DND-41 (cell line): ENCODE measurements at regions not wholly inside any gene's neighbourhood (a gene's known extent, or its start where the extent isn't known, plus 50 kb on each side); places are given as distances from the start of the nearest gene placed in this dataset.

Experiments
- ATAC-seq: fragments of 200-7000 bp; cut with Tn5 transposase; 3 replicates; pipeline ENCODE4 v1.9.1; 2021; ENCODE audit warnings: low read depth; ENCODE audit not compliant: insufficient read depth
- DNase-seq: peaks from one replicate; pipeline ENCODE4 v3.0.0-alpha.2; 2020
- H2AFZ ChIP-seq: 2 replicates; pipeline ENCODE4 v1.6.0; 2012; ENCODE audit warnings: low read depth, low read length
- H3K27ac ChIP-seq: 2 replicates; pipeline ENCODE4 v1.5.1; 2012; ENCODE audit warnings: low read length, inconsistent platforms
- H3K27me3 ChIP-seq: fragments of 200-600 bp; sonication (generic); 2 replicates; pipeline ENCODE4 v1.6.0; 2012; ENCODE audit warnings: low read length, mild to moderate bottlenecking, inconsistent platforms; ENCODE audit not compliant: insufficient read depth, poor library complexity
- H3K36me3 ChIP-seq: 2 replicates; pipeline ENCODE4 v1.5.1; 2012; ENCODE audit warnings: low read length, inconsistent platforms; ENCODE audit not compliant: insufficient read depth
- H3K4me1 ChIP-seq: 2 replicates; pipeline ENCODE4 v1.5.1; 2012; ENCODE audit warnings: mild to moderate bottlenecking, low read length; ENCODE audit not compliant: insufficient read depth
- H3K4me2 ChIP-seq: 2 replicates; pipeline ENCODE4 v1.6.0; 2012; ENCODE audit warnings: mild to moderate bottlenecking, moderate library complexity, low read length, inconsistent platforms; ENCODE audit not compliant: insufficient read depth
- H3K4me3 ChIP-seq, 2 experiments: fragments of 200-600 bp in 1 of 2; shearing (Covaris generic) in 1 of 2; 2 replicates each; pipeline ENCODE4 v1.5.1; 2012 to 2016; ENCODE audit warnings: inconsistent platforms in 2 of 2, low read length in 2 of 2, mild to moderate bottlenecking in 2 of 2, low read depth in 1 of 2, moderate library complexity in 1 of 2
- H3K79me2 ChIP-seq: 2 replicates; pipeline ENCODE4 v1.6.0; 2012; ENCODE audit warnings: low read length, inconsistent platforms; ENCODE audit not compliant: insufficient read depth
- H3K9ac ChIP-seq: 2 replicates; pipeline ENCODE4 v1.6.0; 2012; ENCODE audit warnings: low read depth, mild to moderate bottlenecking, inconsistent platforms, low read length, moderate library complexity
- H3K9me3 ChIP-seq: 2 replicates; pipeline ENCODE4 v1.5.1; 2012; ENCODE audit warnings: low read length, moderate library complexity, mild to moderate bottlenecking, inconsistent platforms; ENCODE audit not compliant: insufficient read depth, severe bottlenecking
- H4K20me1 ChIP-seq: 2 replicates; pipeline ENCODE4 v1.6.0; 2012; ENCODE audit warnings: low read length; ENCODE audit not compliant: insufficient read depth
- EZH2 ChIP-seq: IDR thresholded peaks from 3 replicates; pipeline ENCODE4 v1.6.1; 2012; ENCODE audit warnings: borderline replicate concordance, low read depth, mild to moderate bottlenecking, moderate library complexity, low read length, inconsistent platforms; ENCODE audit not compliant: severe bottlenecking
- TF ChIP-seq, protein P1 (sequence below): IDR thresholded peaks from 2 replicates; pipeline ENCODE4 v1.5.1; 2012; ENCODE audit warnings: borderline replicate concordance, low read length, moderate library complexity, mild to moderate bottlenecking; ENCODE audit not compliant: poor library complexity, severe bottlenecking; ENCODE audit errors: extremely low read depth

DNA sequence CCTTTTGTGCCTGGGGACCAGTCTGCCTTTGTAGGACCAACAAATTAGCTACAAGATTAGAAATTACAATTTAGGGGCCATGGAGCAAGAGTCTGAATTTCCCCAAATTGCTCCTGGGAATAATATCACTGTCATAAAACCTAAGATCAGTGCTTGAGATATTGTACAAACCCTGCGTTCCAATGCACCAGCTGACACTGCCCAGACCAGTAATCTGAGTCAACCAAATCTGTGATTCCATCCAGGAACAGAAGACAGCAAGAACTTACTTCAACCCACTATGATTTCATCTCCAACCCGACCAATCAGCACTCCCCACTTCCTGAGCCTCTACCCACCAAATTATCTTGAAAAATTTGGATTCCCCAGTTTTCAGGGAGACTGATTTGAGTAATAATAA, 1305.0 kb upstream of the NRXN1 start:
- Histone ChIP-seq H3K4me1 (no peaks in the 10 kb centered on the region), H3K9ac (no peak overlapping the region), H3K27ac (no peak overlapping the region), H3K9me3 (no peaks in the 10 kb centered on the region), H3K4me2 (no peak overlapping the region), H3K36me3 (no peaks in the 10 kb centered on the region), H3K79me2 (no peaks in the 10 kb centered on the region), H3K4me3 (no peak overlapping the region), H3K27me3 (no peaks in the 10 kb centered on the region), H4K20me1 (no peaks in the 10 kb centered on the region), H2AFZ (no peak overlapping the region)
- no peak for ATAC-seq
- no peak for DNase-seq
- TF ChIP-seq, protein P1, sequence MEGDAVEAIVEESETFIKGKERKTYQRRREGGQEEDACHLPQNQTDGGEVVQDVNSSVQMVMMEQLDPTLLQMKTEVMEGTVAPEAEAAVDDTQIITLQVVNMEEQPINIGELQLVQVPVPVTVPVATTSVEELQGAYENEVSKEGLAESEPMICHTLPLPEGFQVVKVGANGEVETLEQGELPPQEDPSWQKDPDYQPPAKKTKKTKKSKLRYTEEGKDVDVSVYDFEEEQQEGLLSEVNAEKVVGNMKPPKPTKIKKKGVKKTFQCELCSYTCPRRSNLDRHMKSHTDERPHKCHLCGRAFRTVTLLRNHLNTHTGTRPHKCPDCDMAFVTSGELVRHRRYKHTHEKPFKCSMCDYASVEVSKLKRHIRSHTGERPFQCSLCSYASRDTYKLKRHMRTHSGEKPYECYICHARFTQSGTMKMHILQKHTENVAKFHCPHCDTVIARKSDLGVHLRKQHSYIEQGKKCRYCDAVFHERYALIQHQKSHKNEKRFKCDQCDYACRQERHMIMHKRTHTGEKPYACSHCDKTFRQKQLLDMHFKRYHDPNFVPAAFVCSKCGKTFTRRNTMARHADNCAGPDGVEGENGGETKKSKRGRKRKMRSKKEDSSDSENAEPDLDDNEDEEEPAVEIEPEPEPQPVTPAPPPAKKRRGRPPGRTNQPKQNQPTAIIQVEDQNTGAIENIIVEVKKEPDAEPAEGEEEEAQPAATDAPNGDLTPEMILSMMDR = no peak
- no peak for TF ChIP-seq EZH2

DNA sequence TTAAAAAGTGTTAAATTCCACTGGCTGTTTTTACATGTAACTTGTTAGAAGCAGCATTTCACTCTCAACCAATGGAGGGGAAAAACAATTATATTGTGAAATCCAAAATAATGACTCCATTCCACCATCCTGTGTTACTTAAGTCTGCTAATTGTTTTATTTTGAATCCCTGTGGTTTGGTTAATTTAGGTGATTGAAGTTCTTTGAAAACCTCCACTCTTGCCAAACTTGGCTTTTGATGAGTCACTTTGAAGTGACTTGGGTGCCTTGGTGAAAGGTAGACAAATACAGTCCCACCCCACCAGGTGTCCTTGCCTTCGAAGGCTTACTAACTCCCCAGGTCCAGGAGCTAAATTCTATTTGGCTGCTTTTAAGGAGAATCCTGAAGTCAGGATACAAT, 1303.8 kb upstream of the NRXN1 start:
- Histone ChIP-seq H4K20me1 (no peaks in the 10 kb centered on the region), H3K9me3 (no peaks in the 10 kb centered on the region), H3K79me2 (no peaks in the 10 kb centered on the region), H3K27ac (no peak overlapping the region), H2AFZ (no peak overlapping the region), H3K4me1 (no peaks in the 10 kb centered on the region), H3K4me2 (no peak overlapping the region), H3K4me3 (no peak overlapping the region), H3K36me3 (no peaks in the 10 kb centered on the region), H3K9ac (no peak overlapping the region), H3K27me3 (no peaks in the 10 kb centered on the region)
- TF ChIP-seq, protein P1 = no peak
- no peak for TF ChIP-seq EZH2
- DNase-seq (no peak), ATAC-seq (no peak)

DNA sequence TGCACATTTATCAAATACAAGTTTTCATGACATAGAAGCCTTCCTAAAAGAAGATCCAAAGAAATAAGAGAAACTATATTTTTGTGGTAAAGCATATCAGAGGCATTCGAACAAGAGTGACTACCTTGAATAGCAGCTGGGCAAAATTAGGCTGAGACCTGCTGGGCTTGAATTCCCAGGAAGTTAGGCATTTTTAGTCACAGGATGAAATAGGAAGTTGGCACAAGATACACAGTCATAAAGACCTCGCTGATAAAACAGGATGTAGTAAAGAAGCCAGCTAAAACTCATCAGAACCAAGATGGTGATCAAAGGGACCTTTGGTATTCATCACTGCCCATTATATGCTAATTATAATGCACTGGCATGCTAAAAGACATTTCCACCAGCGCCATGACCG, 1302.3 kb upstream of the NRXN1 start:
- ATAC-seq (no peak), DNase-seq (no peak)
- Histone ChIP-seq H3K4me2 (no peak overlapping the region), H3K4me1 (no peaks in the 10 kb centered on the region), H3K27me3 (no peaks in the 10 kb centered on the region), H3K79me2 (no peaks in the 10 kb centered on the region), H3K36me3 (no peaks in the 10 kb centered on the region), H3K9ac (no peak overlapping the region), H3K4me3 (no peak overlapping the region), H3K9me3 (no peaks in the 10 kb centered on the region), H4K20me1 (no peaks in the 10 kb centered on the region), H3K27ac (no peak overlapping the region), H2AFZ (no peak overlapping the region)
- TF ChIP-seq EZH2 = no peak
- TF ChIP-seq, protein P1 = no peak

DNA sequence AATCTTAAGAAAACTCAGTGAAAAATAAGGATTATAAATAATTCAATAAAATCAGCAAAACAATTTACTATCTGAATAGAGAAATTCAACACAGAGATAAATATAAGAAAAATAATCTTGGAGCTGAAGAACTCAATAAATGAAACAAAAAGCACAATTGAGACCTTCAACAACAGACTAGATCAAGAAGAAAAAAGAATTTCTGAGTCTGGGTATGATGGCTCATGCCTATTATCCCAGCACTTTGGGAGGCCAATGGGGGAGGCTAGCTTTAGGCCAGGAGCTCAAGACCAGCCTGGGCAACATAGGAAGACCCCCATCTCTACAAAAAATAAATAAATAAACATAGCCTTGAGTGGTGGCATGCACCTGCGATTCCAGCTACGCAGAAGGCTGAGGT, 1295.7 kb upstream of the NRXN1 start:
- H3K36me3 ChIP-seq = no peaks in the 10 kb centered on the region
- no peak for ATAC-seq
- H3K27ac ChIP-seq = no peak overlapping the region
- no peak overlapping the region for H2AFZ ChIP-seq
- H3K27me3 ChIP-seq = no peaks in the 10 kb centered on the region
- no peaks in the 10 kb centered on the region for H3K79me2 ChIP-seq
- H3K4me1 ChIP-seq = no peaks in the 10 kb centered on the region
- no peak for DNase-seq
- no peak overlapping the region for H3K4me2 ChIP-seq
- no peak overlapping the region for H3K4me3 ChIP-seq
- no peaks in the 10 kb centered on the region for H4K20me1 ChIP-seq
- no peak overlapping the region for H3K9ac ChIP-seq
- TF ChIP-seq, protein P1 = no peak
- TF ChIP-seq EZH2 = no peak
- no peaks in the 10 kb centered on the region for H3K9me3 ChIP-seq
